Calu3 (cell line): ENCODE measurements at regions not wholly inside any gene's neighbourhood (a gene's known extent, or its start where the extent isn't known, plus 50 kb on each side); places are given as distances from the start of the nearest gene placed in this dataset.

Source experiments
- BruUV-seq: library from RNA; stranded (reverse); fragments of 400-500 nt; replicated peaks from 2 replicates; lab custom pipeline; 2021; lab: Mats Ljungman, UMichigan
- CTCF ChIA-PET: fragments of 300-600 bp; sonication (Branson Sonifier 250); formaldehyde crosslinking; loops from one replicate; lab custom pipeline; 2022; ENCODE audit warnings: antibody characterized with exemption; lab: Charles Lee
- DNase-seq: peaks from one replicate; pipeline ENCODE4 v3.0.0; 2022
- H3K27ac Mint-ChIP-seq: one replicate; pipeline ENCODE4 v1.8.0; 2022; ENCODE audit warnings: mixed read lengths; ENCODE audit not compliant: unreplicated experiment
- H3K27me3 Mint-ChIP-seq: one replicate; pipeline ENCODE4 v1.8.0; 2022; ENCODE audit warnings: mixed read lengths; ENCODE audit not compliant: unreplicated experiment
- H3K36me3 Mint-ChIP-seq: one replicate; pipeline ENCODE4 v1.8.0; 2022; ENCODE audit warnings: mild to moderate bottlenecking, moderate library complexity, mixed read lengths; ENCODE audit not compliant: insufficient read depth, unreplicated experiment
- H3K4me1 Mint-ChIP-seq: one replicate; pipeline ENCODE4 v1.8.0; 2022; ENCODE audit warnings: mild to moderate bottlenecking, low read depth, mixed read lengths; ENCODE audit not compliant: unreplicated experiment
- H3K4me3 Mint-ChIP-seq: one replicate; pipeline ENCODE4 v1.8.0; 2022; ENCODE audit warnings: mild to moderate bottlenecking, low read depth, moderate library complexity, mixed read lengths; ENCODE audit not compliant: unreplicated experiment
- H3K9me3 Mint-ChIP-seq: one replicate; pipeline ENCODE4 v1.8.0; 2022; ENCODE audit warnings: low read depth, mixed read lengths; ENCODE audit not compliant: unreplicated experiment
- intact Hi-C: fragments of 100-400 bp; cut with micrococcal nuclease; formaldehyde crosslinking; loops from one replicate; pipeline ENCODE4 v1.10.0; 2022; ENCODE audit not compliant: unreplicated experiment
- TF ChIP-seq, protein P1 (sequence below): fragments of 200-600 bp; IDR thresholded peaks from one replicate; pipeline ENCODE4 v1.8.0; 2022; ENCODE audit warnings: antibody characterized with exemption; ENCODE audit not compliant: unreplicated experiment

DNA sequence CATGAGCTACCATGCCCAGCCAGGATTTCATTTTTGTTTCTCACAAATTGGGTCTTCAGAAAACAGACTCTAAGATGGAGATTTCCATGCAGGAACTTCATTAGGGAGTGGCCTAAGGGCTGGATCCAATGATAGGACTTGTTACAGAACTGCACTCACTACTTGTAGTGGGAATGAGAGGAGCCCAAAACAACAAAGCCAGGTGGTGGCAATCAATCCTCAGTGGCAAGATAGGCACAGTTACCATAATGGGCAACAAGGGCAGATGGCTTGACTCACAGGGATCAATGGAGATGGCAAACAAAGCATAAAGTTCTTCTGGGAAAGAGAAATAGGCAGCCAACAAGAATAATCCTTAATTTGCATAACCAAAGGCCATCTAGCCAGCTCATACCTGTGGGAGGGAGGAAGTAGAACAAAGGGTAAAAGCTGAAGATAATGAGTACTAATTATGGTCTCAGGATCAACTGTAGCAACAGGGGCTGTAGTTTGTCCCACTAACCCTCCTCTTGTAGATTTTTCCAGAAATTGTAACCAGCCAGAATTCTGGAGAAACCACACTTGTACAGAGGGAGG lies 72.8 kb upstream of the MAPK10 start:
- DNase-seq: no peak
- Mint-ChIP-seq H3K36me3 (no peaks in the 10 kb centered on the region), H3K4me1 (no peaks in the 10 kb centered on the region), H3K9me3 (no peaks in the 10 kb centered on the region), H3K27ac (no peak overlapping the region), H3K4me3 (no peak overlapping the region), H3K27me3 (no peaks in the 10 kb centered on the region)
- TF ChIP-seq, protein P1, sequence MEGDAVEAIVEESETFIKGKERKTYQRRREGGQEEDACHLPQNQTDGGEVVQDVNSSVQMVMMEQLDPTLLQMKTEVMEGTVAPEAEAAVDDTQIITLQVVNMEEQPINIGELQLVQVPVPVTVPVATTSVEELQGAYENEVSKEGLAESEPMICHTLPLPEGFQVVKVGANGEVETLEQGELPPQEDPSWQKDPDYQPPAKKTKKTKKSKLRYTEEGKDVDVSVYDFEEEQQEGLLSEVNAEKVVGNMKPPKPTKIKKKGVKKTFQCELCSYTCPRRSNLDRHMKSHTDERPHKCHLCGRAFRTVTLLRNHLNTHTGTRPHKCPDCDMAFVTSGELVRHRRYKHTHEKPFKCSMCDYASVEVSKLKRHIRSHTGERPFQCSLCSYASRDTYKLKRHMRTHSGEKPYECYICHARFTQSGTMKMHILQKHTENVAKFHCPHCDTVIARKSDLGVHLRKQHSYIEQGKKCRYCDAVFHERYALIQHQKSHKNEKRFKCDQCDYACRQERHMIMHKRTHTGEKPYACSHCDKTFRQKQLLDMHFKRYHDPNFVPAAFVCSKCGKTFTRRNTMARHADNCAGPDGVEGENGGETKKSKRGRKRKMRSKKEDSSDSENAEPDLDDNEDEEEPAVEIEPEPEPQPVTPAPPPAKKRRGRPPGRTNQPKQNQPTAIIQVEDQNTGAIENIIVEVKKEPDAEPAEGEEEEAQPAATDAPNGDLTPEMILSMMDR: no peak
- no TSS peak for BruUV-seq
- intact Hi-C loops: no loop called here
- CTCF ChIA-PET: no interaction called here

DNA sequence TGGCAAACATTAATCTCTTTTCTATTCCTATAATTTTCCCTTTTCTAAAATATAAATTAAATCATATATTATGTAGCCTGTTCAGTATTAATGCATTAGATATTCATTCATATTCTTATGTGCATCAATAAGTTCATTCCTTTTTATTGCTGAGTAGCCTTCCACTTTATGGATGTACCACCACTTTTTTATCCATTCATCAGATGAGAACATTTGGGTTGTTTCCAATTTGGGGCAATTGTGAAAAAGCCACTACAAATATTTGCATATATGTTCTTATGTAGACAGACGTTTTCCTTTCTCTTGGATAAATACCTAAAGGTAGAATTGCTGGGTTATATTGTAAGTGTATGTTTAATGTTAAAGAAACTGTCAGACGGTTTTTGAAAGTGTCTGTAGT lies 79.4 kb upstream of the MAPK10 start:
- Mint-ChIP-seq H3K27me3 (no peaks in the 10 kb centered on the region), H3K36me3 (no peaks in the 10 kb centered on the region), H3K4me3 (no peak overlapping the region), H3K9me3 (peaks cover 4% of the 10 kb centered on the region), H3K27ac (no peak overlapping the region), H3K4me1 (no peaks in the 10 kb centered on the region)
- no peak for DNase-seq
- CTCF ChIA-PET: no interaction called here
- intact Hi-C loops: no loop called here
- no TSS peak for BruUV-seq
- TF ChIP-seq, protein P1: no peak

DNA sequence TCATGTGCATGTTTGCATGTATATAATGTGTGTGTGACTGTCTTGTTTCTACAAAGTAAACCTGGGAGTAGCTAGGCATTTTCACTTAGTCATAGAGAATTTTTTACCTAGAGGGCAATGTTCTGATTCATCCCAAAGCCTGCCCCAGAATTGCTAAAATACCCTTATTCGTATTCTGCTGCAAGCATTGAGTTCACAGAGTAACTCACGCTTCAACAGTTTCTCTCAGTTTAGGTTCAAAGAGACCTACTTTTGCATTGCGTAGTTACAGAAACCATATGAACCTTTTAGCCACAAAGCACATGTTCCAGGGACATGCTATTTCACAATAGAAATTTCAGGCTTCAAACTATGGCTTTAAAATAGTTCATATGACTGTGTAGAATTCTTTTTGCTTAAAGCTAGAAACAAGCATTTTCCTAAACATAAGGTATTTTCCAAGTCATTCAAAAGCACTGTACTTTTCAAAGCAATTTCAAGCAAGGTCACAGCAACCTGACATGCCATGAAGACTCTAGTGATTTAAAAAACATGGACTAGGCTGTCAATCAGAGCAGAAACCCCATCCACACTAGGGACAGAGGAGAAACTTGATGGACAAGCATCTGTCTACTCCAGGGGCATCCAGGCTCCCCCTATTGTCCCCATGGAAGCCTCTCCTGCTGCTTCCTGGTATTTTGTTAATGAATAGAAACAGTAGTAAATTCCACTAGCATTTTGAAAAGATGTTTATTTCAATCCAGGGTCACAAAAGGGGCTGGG lies 81.5 kb upstream of the MAPK10 start:
- H3K27me3 Mint-ChIP-seq: no peaks in the 10 kb centered on the region
- peaks cover 4% of the 10 kb centered on the region for H3K9me3 Mint-ChIP-seq
- no peak overlapping the region for H3K27ac Mint-ChIP-seq
- H3K4me3 Mint-ChIP-seq: no peak overlapping the region
- BruUV-seq: no TSS peak
- CTCF ChIA-PET: no interaction called here
- intact Hi-C loops: no loop called here
- no peak for DNase-seq
- no peaks in the 10 kb centered on the region for H3K36me3 Mint-ChIP-seq
- no peaks in the 10 kb centered on the region for H3K4me1 Mint-ChIP-seq
- TF ChIP-seq, protein P1: no peak

DNA sequence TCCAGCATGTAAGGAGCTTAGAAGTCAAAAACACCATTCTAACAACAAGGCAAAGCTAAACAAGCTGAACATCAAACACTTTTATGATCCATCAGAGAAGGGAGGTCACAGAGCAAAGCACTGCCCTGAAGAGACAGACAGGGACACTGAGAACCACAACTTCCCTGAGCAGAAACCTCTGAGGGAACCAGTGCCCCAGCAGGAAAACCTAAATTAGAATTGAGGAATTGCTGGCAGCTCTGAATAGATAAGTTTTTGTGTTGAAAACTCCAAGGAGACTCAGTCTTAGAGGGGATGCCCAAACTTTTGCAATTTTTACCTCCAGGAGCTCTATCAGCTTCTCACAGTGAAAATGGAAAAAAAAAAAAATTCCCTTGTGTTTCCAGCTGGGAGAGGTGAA lies 83.0 kb upstream of the MAPK10 start:
- TF ChIP-seq, protein P1: no peak
- Mint-ChIP-seq H3K27ac (no peak overlapping the region), H3K27me3 (no peaks in the 10 kb centered on the region), H3K4me3 (no peak overlapping the region), H3K36me3 (no peaks in the 10 kb centered on the region), H3K9me3 (peaks cover 4% of the 10 kb centered on the region), H3K4me1 (no peaks in the 10 kb centered on the region)
- intact Hi-C loops: no loop called here
- DNase-seq: no peak
- CTCF ChIA-PET: no interaction called here
- no TSS peak for BruUV-seq
